WTC11 (cell line): ENCODE measurements at regions not wholly inside any gene's neighbourhood (a gene's known extent, or its start where the extent isn't known, plus 50 kb on each side); places are given as distances from the start of the nearest gene placed in this dataset.

Experiments
- ATAC-seq: fragments of 200-7000 bp; cut with Tn5 transposase; 2 replicates; pipeline ENCODE4 v1.10.0; 2021; ENCODE audit warnings: mild to moderate bottlenecking, moderate library complexity
- CTCF ChIA-PET: fragments of 300-600 bp; sonication (Branson Sonifier 250); formaldehyde crosslinking; loops from one replicate; lab custom pipeline; 2021; ENCODE audit warnings: antibody characterized with exemption; lab: Charles Lee
- POLR2A ChIA-PET: fragments of 350-600 bp; sonication (Branson Sonifier 250); formaldehyde crosslinking; loops from one replicate; lab custom pipeline; 2021; ENCODE audit warnings: antibody characterized with exemption; lab: Charles Lee
- DNase-seq: peaks from one replicate; pipeline ENCODE4 v3.0.0; 2021; ENCODE audit warnings: low spot score
- H3K27ac Mint-ChIP-seq: 2 replicates; pipeline ENCODE4 v1.8.0; 2021; ENCODE audit warnings: mixed read lengths
- H3K27me3 Mint-ChIP-seq: 2 replicates; pipeline ENCODE4 v1.8.0; 2021; ENCODE audit warnings: low read depth, mild to moderate bottlenecking, moderate library complexity, mixed read lengths
- H3K36me3 Mint-ChIP-seq: 2 replicates; pipeline ENCODE4 v1.8.0; 2021; ENCODE audit warnings: mixed read lengths
- H3K4me1 Mint-ChIP-seq: 2 replicates; pipeline ENCODE4 v1.8.0; 2022; ENCODE audit warnings: mixed read lengths
- H3K4me3 Mint-ChIP-seq: 2 replicates; pipeline ENCODE4 v1.8.0; 2021; ENCODE audit warnings: mild to moderate bottlenecking, moderate library complexity, mixed read lengths
- H3K9me3 Mint-ChIP-seq: 2 replicates; pipeline ENCODE4 v1.8.0; 2021; ENCODE audit warnings: mixed read lengths
- CREM ChIP-seq: sonication (generic); formaldehyde crosslinking; IDR thresholded peaks from 2 replicates; pipeline ENCODE4 v1.8.1; 2022; ENCODE audit warnings: mild to moderate bottlenecking, missing genetic modification reagents, moderate library complexity
- EMX1 ChIP-seq: fragments of 250-450 bp; sonication (Bioruptor Pico); IDR thresholded peaks from 2 replicates; pipeline ENCODE4 v1.8.0; 2021; ENCODE audit warnings: mild to moderate bottlenecking
- GABPB1 ChIP-seq: sonication (generic); formaldehyde crosslinking; IDR thresholded peaks from 2 replicates; pipeline ENCODE4 v1.8.1; 2023; ENCODE audit warnings: mild to moderate bottlenecking, missing genetic modification reagents
- GRHL2 ChIP-seq: fragments of 250-450 bp; sonication (Bioruptor Pico); IDR thresholded peaks from 2 replicates; pipeline ENCODE4 v1.8.0; 2022; ENCODE audit warnings: mild to moderate bottlenecking, moderate library complexity; ENCODE audit not compliant: insufficient replicate concordance, severe bottlenecking
- GTF2I ChIP-seq: fragments of 250-450 bp; sonication (Bioruptor Pico); conservative IDR thresholded peaks from 2 replicates; pipeline ENCODE4 v1.4.0; 2021; ENCODE audit warnings: mild to moderate bottlenecking
- IRF2 ChIP-seq: sonication (generic); formaldehyde crosslinking; IDR thresholded peaks from 2 replicates; pipeline ENCODE4 v1.8.0; 2022; ENCODE audit warnings: low read depth, missing genetic modification reagents, borderline replicate concordance
- JAZF1 ChIP-seq: fragments of 250-450 bp; sonication (Bioruptor Pico); IDR thresholded peaks from 2 replicates; pipeline ENCODE4 v1.9.0; 2021; ENCODE audit warnings: moderate library complexity, mild to moderate bottlenecking, inconsistent platforms
- JUN ChIP-seq: sonication (generic); formaldehyde crosslinking; IDR thresholded peaks from 2 replicates; pipeline ENCODE4 v1.8.0; 2023; ENCODE audit warnings: mild to moderate bottlenecking, missing genetic modification reagents
- MAX ChIP-seq: sonication (generic); formaldehyde crosslinking; IDR thresholded peaks from 2 replicates; pipeline ENCODE4 v1.8.0; 2022; ENCODE audit warnings: mild to moderate bottlenecking, missing genetic modification reagents
- MYBL2 ChIP-seq: sonication (generic); formaldehyde crosslinking; IDR thresholded peaks from 2 replicates; pipeline ENCODE4 v1.8.1; 2023; ENCODE audit warnings: mild to moderate bottlenecking, moderate library complexity, missing genetic modification reagents
- PRRX2 ChIP-seq: fragments of 250-450 bp; sonication (Bioruptor Pico); IDR thresholded peaks from 2 replicates; pipeline ENCODE4 v1.8.0; 2021; ENCODE audit warnings: mild to moderate bottlenecking
- RELA ChIP-seq: sonication (generic); formaldehyde crosslinking; IDR thresholded peaks from 2 replicates; pipeline ENCODE4 v1.8.1; 2022; ENCODE audit warnings: missing genetic modification reagents, mild to moderate bottlenecking, borderline replicate concordance
- SOX15 ChIP-seq: fragments of 250-450 bp; sonication (Bioruptor Pico); IDR thresholded peaks from 2 replicates; pipeline ENCODE4 v1.9.0; 2021; ENCODE audit warnings: mild to moderate bottlenecking
- SP1 ChIP-seq: sonication (generic); formaldehyde crosslinking; conservative IDR thresholded peaks from 2 replicates; pipeline ENCODE4 v1.8.1; 2022; ENCODE audit warnings: missing genetic modification reagents
- TCF7 ChIP-seq: sonication (generic); formaldehyde crosslinking; IDR thresholded peaks from 2 replicates; pipeline ENCODE4 v1.8.0; 2022; ENCODE audit warnings: mild to moderate bottlenecking, low read depth, missing genetic modification reagents, moderate library complexity
- USF1 ChIP-seq: sonication (generic); formaldehyde crosslinking; IDR thresholded peaks from 2 replicates; pipeline ENCODE4 v1.8.0; 2022; ENCODE audit warnings: mild to moderate bottlenecking, missing genetic modification reagents
- ZMAT4 ChIP-seq: fragments of 250-450 bp; sonication (Bioruptor Pico); IDR thresholded peaks from 2 replicates; pipeline ENCODE4 v1.9.0; 2021; ENCODE audit warnings: mild to moderate bottlenecking
- ZNF121 ChIP-seq: sonication (generic); formaldehyde crosslinking; IDR thresholded peaks from 2 replicates; pipeline ENCODE4 v1.8.0; 2023; ENCODE audit warnings: missing genetic modification reagents
- ZNF138 ChIP-seq: sonication (generic); formaldehyde crosslinking; conservative IDR thresholded peaks from 2 replicates; pipeline ENCODE4 v1.8.1; 2022; ENCODE audit warnings: mild to moderate bottlenecking, moderate library complexity, missing genetic modification reagents
- ZNF263 ChIP-seq: sonication (generic); formaldehyde crosslinking; IDR thresholded peaks from 2 replicates; pipeline ENCODE4 v1.8.1; 2022; ENCODE audit warnings: low read depth, mild to moderate bottlenecking, moderate library complexity, missing genetic modification reagents
- ZNF423 ChIP-seq: fragments of 250-450 bp; sonication (Bioruptor Pico); IDR thresholded peaks from 2 replicates; pipeline ENCODE4 v2.1.2; 2022; ENCODE audit warnings: mild to moderate bottlenecking, moderate library complexity
- TF ChIP-seq, protein P1 (sequence below): sonication (generic); formaldehyde crosslinking; IDR thresholded peaks from 2 replicates; pipeline ENCODE4 v1.8.0; 2023; ENCODE audit warnings: missing genetic modification reagents, mild to moderate bottlenecking, borderline replicate concordance
- TF ChIP-seq, protein P2 (sequence below): sonication (generic); formaldehyde crosslinking; conservative IDR thresholded peaks from 2 replicates; pipeline ENCODE4 v1.8.1; 2022; ENCODE audit warnings: mild to moderate bottlenecking, missing genetic modification reagents
- TF ChIP-seq, protein P3 (sequence below): sonication (generic); formaldehyde crosslinking; IDR thresholded peaks from 2 replicates; pipeline ENCODE4 v1.8.1; 2023; ENCODE audit warnings: mild to moderate bottlenecking, moderate library complexity, missing genetic modification reagents
- TF ChIP-seq, protein P4 (sequence below): sonication (generic); formaldehyde crosslinking; IDR thresholded peaks from 2 replicates; pipeline ENCODE4 v1.8.1; 2022; ENCODE audit warnings: mild to moderate bottlenecking, missing genetic modification reagents, moderate library complexity, borderline replicate concordance

DNA sequence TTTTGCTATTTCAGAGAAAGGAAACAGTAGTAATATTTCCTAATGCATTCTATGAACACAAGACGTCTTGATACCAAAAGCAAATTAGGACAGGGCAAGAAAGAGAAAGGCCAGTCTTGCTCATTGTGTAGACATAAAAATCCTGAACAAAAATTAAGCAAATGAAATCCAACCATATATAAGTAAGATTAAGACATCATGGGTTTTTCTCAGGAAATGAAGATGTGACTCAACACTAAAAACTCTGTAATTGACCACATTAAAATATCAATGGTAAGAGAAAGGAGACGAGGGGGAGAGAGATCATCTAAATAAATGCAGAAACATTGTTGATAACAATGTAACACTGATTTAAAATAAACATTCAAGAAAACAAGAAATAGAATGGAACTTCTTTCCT is 205.4 kb downstream of the SOD2 start:
- Mint-ChIP-seq H3K4me3 (no peak overlapping the region), H3K36me3 (no peaks in the 10 kb centered on the region; the same call in 1 of the 2 replicates), H3K9me3 (peaks cover 16% of the 10 kb centered on the region; the same call in 1 of the 2 replicates), H3K27me3 (peaks cover 6% of the 10 kb centered on the region), H3K4me1 (peaks cover 11% of the 10 kb centered on the region), H3K27ac (no peak overlapping the region)
- no peak for ATAC-seq
- DNase-seq, result no peak
- CTCF ChIA-PET, result no interaction called here
- TF ChIP-seq CREM (CRISPR knock-in tag) (no peak), MYBL2 (CRISPR knock-in tag) (no peak), ZNF138 (CRISPR knock-in tag) (no peak), TCF7 (no peak), MAX (CRISPR knock-in tag) (no peak), SOX15 (CRISPR knock-in tag) (no peak), PRRX2 (CRISPR knock-in tag) (no peak), SP1 (CRISPR knock-in tag) (no peak), ZNF263 (CRISPR knock-in tag) (no peak), EMX1 (CRISPR knock-in tag) (no peak), GTF2I (CRISPR knock-in tag) (no peak)
- TF ChIP-seq, protein P1, sequence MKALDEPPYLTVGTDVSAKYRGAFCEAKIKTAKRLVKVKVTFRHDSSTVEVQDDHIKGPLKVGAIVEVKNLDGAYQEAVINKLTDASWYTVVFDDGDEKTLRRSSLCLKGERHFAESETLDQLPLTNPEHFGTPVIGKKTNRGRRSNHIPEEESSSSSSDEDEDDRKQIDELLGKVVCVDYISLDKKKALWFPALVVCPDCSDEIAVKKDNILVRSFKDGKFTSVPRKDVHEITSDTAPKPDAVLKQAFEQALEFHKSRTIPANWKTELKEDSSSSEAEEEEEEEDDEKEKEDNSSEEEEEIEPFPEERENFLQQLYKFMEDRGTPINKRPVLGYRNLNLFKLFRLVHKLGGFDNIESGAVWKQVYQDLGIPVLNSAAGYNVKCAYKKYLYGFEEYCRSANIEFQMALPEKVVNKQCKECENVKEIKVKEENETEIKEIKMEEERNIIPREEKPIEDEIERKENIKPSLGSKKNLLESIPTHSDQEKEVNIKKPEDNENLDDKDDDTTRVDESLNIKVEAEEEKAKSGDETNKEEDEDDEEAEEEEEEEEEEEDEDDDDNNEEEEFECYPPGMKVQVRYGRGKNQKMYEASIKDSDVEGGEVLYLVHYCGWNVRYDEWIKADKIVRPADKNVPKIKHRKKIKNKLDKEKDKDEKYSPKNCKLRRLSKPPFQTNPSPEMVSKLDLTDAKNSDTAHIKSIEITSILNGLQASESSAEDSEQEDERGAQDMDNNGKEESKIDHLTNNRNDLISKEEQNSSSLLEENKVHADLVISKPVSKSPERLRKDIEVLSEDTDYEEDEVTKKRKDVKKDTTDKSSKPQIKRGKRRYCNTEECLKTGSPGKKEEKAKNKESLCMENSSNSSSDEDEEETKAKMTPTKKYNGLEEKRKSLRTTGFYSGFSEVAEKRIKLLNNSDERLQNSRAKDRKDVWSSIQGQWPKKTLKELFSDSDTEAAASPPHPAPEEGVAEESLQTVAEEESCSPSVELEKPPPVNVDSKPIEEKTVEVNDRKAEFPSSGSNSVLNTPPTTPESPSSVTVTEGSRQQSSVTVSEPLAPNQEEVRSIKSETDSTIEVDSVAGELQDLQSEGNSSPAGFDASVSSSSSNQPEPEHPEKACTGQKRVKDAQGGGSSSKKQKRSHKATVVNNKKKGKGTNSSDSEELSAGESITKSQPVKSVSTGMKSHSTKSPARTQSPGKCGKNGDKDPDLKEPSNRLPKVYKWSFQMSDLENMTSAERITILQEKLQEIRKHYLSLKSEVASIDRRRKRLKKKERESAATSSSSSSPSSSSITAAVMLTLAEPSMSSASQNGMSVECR (CRISPR knock-in tag), result no peak
- TF ChIP-seq, protein P2, sequence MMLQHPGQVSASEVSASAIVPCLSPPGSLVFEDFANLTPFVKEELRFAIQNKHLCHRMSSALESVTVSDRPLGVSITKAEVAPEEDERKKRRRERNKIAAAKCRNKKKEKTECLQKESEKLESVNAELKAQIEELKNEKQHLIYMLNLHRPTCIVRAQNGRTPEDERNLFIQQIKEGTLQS, result no peak
- TF ChIP-seq, protein P3, sequence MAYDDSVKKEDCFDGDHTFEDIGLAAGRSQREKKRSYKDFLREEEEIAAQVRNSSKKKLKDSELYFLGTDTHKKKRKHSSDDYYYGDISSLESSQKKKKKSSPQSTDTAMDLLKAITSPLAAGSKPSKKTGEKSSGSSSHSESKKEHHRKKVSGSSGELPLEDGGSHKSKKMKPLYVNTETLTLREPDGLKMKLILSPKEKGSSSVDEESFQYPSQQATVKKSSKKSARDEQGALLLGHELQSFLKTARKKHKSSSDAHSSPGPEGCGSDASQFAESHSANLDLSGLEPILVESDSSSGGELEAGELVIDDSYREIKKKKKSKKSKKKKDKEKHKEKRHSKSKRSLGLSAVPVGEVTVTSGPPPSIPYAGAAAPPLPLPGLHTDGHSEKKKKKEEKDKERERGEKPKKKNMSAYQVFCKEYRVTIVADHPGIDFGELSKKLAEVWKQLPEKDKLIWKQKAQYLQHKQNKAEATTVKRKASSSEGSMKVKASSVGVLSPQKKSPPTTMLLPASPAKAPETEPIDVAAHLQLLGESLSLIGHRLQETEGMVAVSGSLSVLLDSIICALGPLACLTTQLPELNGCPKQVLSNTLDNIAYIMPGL (CRISPR knock-in tag), result no peak
- POLR2A ChIA-PET, result no interaction called here

DNA sequence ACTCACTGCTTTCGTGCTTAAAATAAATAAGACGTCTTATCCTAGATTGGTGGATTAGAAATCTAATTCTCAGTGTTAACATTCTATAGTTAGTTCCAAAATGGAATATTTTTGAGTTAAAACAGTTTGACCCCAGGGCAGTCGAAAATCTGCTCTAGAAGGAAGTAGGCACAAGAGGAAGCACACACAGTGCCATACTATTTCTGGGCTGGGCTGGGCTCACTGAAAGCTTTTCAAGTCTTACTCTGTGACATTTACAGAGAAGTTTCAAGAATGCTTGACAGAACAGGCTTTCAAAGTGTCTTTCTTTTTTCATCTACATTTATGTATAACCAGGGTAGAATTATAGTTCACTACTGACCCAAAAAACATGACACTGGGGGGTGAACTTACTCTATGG is 209.8 kb downstream of the SOD2 start:
- H3K4me1 Mint-ChIP-seq, result peaks cover 9% of the 10 kb centered on the region
- H3K27me3 Mint-ChIP-seq, result peaks cover 1% of the 10 kb centered on the region; the same call in 1 of the 2 replicates
- no peak overlapping the region for H3K27ac Mint-ChIP-seq
- TF ChIP-seq ZMAT4 (CRISPR knock-in tag) (no peak), IRF2 (CRISPR knock-in tag) (no peak), GABPB1 (no peak), TCF7 (no peak), JAZF1 (CRISPR knock-in tag) (no peak), ZNF121 (CRISPR knock-in tag) (no peak), USF1 (CRISPR knock-in tag) (no peak), GRHL2 (CRISPR knock-in tag) (no peak), RELA (CRISPR knock-in tag) (no peak), JUN (no peak), PRRX2 (CRISPR knock-in tag) (no peak), ZNF423 (CRISPR knock-in tag) (no peak)
- TF ChIP-seq, protein P4, sequence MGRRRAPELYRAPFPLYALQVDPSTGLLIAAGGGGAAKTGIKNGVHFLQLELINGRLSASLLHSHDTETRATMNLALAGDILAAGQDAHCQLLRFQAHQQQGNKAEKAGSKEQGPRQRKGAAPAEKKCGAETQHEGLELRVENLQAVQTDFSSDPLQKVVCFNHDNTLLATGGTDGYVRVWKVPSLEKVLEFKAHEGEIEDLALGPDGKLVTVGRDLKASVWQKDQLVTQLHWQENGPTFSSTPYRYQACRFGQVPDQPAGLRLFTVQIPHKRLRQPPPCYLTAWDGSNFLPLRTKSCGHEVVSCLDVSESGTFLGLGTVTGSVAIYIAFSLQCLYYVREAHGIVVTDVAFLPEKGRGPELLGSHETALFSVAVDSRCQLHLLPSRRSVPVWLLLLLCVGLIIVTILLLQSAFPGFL, result no peak
- H3K36me3 Mint-ChIP-seq, result no peaks in the 10 kb centered on the region; the same call in 1 of the 2 replicates
- no peak for ATAC-seq
- ChIA-PET POLR2A (no interaction called here), CTCF (interaction anchor here (0.7 to 2.7 kb wide), 3 partner anchors 56 to 349 kb away, joined by 4 to 7 read pairs (median 6); no protein-coding TSS in a partner anchor)
- H3K4me3 Mint-ChIP-seq, result no peak overlapping the region
- peaks cover 12% of the 10 kb centered on the region; the same call in 1 of the 2 replicates for H3K9me3 Mint-ChIP-seq
- DNase-seq, result no peak
